ENCODE measurements at regions not wholly inside any gene's neighbourhood (a gene's known extent, or its start where the extent isn't known, plus 50 kb on each side); places are given as distances from the start of the nearest gene placed in this dataset.

- no peak for DNase-seq
- Mint-ChIP-seq H3K9me3 (peaks cover 0 to 1% of the 10 kb centered on the region in 2 donors), H3K4me1 (no peaks in the 10 kb centered on the region), H3K4me3 (no peak overlapping the region), H3K27ac (no peak overlapping the region), H3K27me3 (no peaks in the 10 kb centered on the region)
- no peak for ATAC-seq
Measured at GRCh38 chrX:25573631-25574030, 557.9 kb upstream of the ARX start.

- H3K4me1 Mint-ChIP-seq: no peaks in the 10 kb centered on the region
- no peak for DNase-seq
- H3K27ac Mint-ChIP-seq: no peak overlapping the region
- no peak overlapping the region for H3K4me3 Mint-ChIP-seq
- no peaks in the 10 kb centered on the region for H3K27me3 Mint-ChIP-seq
- ATAC-seq: no peak
- peaks cover 0 to 5% of the 10 kb centered on the region in 2 donors for H3K9me3 Mint-ChIP-seq
Measured at GRCh38 chrX:25596921-25597320, 541.2 kb upstream of the MAGEB18 start.

GRCh38 chrX:25597551-25597950 is 540.6 kb upstream of the MAGEB18 start:
- Mint-ChIP-seq H3K27me3 (no peaks in the 10 kb centered on the region), H3K27ac (no peak overlapping the region), H3K9me3 (peaks cover 0 to 5% of the 10 kb centered on the region in 2 donors), H3K4me1 (no peaks in the 10 kb centered on the region), H3K4me3 (no peak overlapping the region)
- ATAC-seq (no peak), DNase-seq (no peak)

GRCh38 chrX:25599061-25599460 is 539.1 kb upstream of the MAGEB18 start:
- no peak overlapping the region for H3K4me3 Mint-ChIP-seq
- ATAC-seq: no peak
- DNase-seq: no peak

GRCh38 chrX:25600776-25601175 is 537.4 kb upstream of the MAGEB18 start:
- Mint-ChIP-seq H3K9me3 (peaks cover 0 to 7% of the 10 kb centered on the region in 2 donors), H3K4me3 (no peak overlapping the region), H3K27ac (no peak overlapping the region), H3K27me3 (no peaks in the 10 kb centered on the region), H3K4me1 (no peaks in the 10 kb centered on the region)
- ATAC-seq: no peak
- no peak for DNase-seq

More at GRCh38 chrX:25599061-25599460, 539.1 kb upstream of the MAGEB18 start:
- Mint-ChIP-seq H3K27ac (no peak overlapping the region), H3K27me3 (no peaks in the 10 kb centered on the region), H3K9me3 (peaks cover 0 to 5% of the 10 kb centered on the region in 2 donors), H3K4me1 (no peaks in the 10 kb centered on the region)

- ATAC-seq (no peak), DNase-seq (no peak)
- no peak overlapping the region for H3K27ac Mint-ChIP-seq
- peaks cover 0 to 6% of the 10 kb centered on the region in 2 donors for H3K9me3 Mint-ChIP-seq
- no peaks in the 10 kb centered on the region for H3K27me3 Mint-ChIP-seq
- no peaks in the 10 kb centered on the region for H3K4me1 Mint-ChIP-seq
- H3K4me3 Mint-ChIP-seq: no peak overlapping the region
Measured at GRCh38 chrX:25601323-25601722, 536.8 kb upstream of the MAGEB18 start.

- Mint-ChIP-seq H3K4me1 (no peaks in the 10 kb centered on the region), H3K9me3 (no peaks in the 10 kb centered on the region), H3K27ac (no peak overlapping the region), H3K27me3 (no peaks in the 10 kb centered on the region), H3K4me3 (no peak overlapping the region)
- DNase-seq (no peak), ATAC-seq (no peak)
Measured at GRCh38 chrX:25618248-25618647, 519.9 kb upstream of the MAGEB18 start.

GRCh38 chrX:25640276-25640675 is 497.9 kb upstream of the MAGEB18 start:
- no peak overlapping the region for H3K4me3 Mint-ChIP-seq
- DNase-seq: no peak
- peaks cover 0 to 7% of the 10 kb centered on the region in 2 donors for H3K9me3 Mint-ChIP-seq
- no peak for ATAC-seq
- H3K27me3 Mint-ChIP-seq: no peaks in the 10 kb centered on the region
- no peaks in the 10 kb centered on the region for H3K4me1 Mint-ChIP-seq
- no peak overlapping the region for H3K27ac Mint-ChIP-seq

- H3K27me3 Mint-ChIP-seq: no peaks in the 10 kb centered on the region
- ATAC-seq: no peak
- no peaks in the 10 kb centered on the region for H3K4me1 Mint-ChIP-seq
- DNase-seq: no peak
- H3K27ac Mint-ChIP-seq: no peak overlapping the region
- H3K4me3 Mint-ChIP-seq: no peak overlapping the region
- no peaks in the 10 kb centered on the region for H3K9me3 Mint-ChIP-seq
Measured at GRCh38 chrX:25646156-25646555, 492.0 kb upstream of the MAGEB18 start.

GRCh38 chrX:25648790-25649189 is 489.4 kb upstream of the MAGEB18 start:
- H3K4me1 Mint-ChIP-seq: no peaks in the 10 kb centered on the region
- no peak for DNase-seq
- no peaks in the 10 kb centered on the region for H3K27me3 Mint-ChIP-seq
- ATAC-seq: no peak
- no peak overlapping the region for H3K4me3 Mint-ChIP-seq
- H3K27ac Mint-ChIP-seq: peak overlapping the region in 1 of 2 donors; percentile 19
- no peaks in the 10 kb centered on the region for H3K9me3 Mint-ChIP-seq

GRCh38 chrX:25650216-25650820 is 487.8 kb upstream of the MAGEB18 start:
- DNase-seq: no peak
- no peak for ATAC-seq
- no peak overlapping the region for H3K4me3 Mint-ChIP-seq
- no peaks in the 10 kb centered on the region for H3K9me3 Mint-ChIP-seq
- H3K27me3 Mint-ChIP-seq: no peaks in the 10 kb centered on the region
- no peak overlapping the region for H3K27ac Mint-ChIP-seq
- no peaks in the 10 kb centered on the region for H3K4me1 Mint-ChIP-seq

GRCh38 chrX:25659317-25659716 is 478.8 kb upstream of the MAGEB18 start:
- H3K9me3 Mint-ChIP-seq: no peaks in the 10 kb centered on the region
- DNase-seq (no peak), ATAC-seq (no peak)
- H3K4me3 Mint-ChIP-seq: no peak overlapping the region
- no peaks in the 10 kb centered on the region for H3K27me3 Mint-ChIP-seq
- no peak overlapping the region for H3K27ac Mint-ChIP-seq
- no peaks in the 10 kb centered on the region for H3K4me1 Mint-ChIP-seq

- H3K27ac Mint-ChIP-seq: no peak overlapping the region
- DNase-seq (no peak), ATAC-seq (no peak)
- no peak overlapping the region for H3K4me3 Mint-ChIP-seq
- H3K9me3 Mint-ChIP-seq: no peaks in the 10 kb centered on the region
- H3K4me1 Mint-ChIP-seq: no peaks in the 10 kb centered on the region
- H3K27me3 Mint-ChIP-seq: no peaks in the 10 kb centered on the region
Measured at GRCh38 chrX:25663701-25664100, 474.4 kb upstream of the MAGEB18 start.

- H3K4me3 Mint-ChIP-seq: no peak overlapping the region
- H3K27me3 Mint-ChIP-seq: no peaks in the 10 kb centered on the region
- H3K27ac Mint-ChIP-seq: no peak overlapping the region
- no peaks in the 10 kb centered on the region for H3K9me3 Mint-ChIP-seq
- DNase-seq: no peak
- H3K4me1 Mint-ChIP-seq: no peaks in the 10 kb centered on the region
- ATAC-seq: no peak
Measured at GRCh38 chrX:25665431-25665830, 472.7 kb upstream of the MAGEB18 start.

- Mint-ChIP-seq H3K4me1 (no peaks in the 10 kb centered on the region), H3K9me3 (no peaks in the 10 kb centered on the region), H3K4me3 (no peak overlapping the region), H3K27me3 (no peaks in the 10 kb centered on the region), H3K27ac (no peak overlapping the region)
- no peak for DNase-seq
- no peak for ATAC-seq
Measured at GRCh38 chrX:25667681-25668080, 470.5 kb upstream of the MAGEB18 start.

- DNase-seq: no peak
- Mint-ChIP-seq H3K9me3 (no peaks in the 10 kb centered on the region), H3K27me3 (no peaks in the 10 kb centered on the region), H3K4me3 (no peak overlapping the region), H3K4me1 (no peaks in the 10 kb centered on the region), H3K27ac (no peak overlapping the region)
- ATAC-seq: no peak
Measured at GRCh38 chrX:25674776-25675175, 463.4 kb upstream of the MAGEB18 start.

- peaks cover 0 to 4% of the 10 kb centered on the region in 2 donors for H3K9me3 Mint-ChIP-seq
- H3K27ac Mint-ChIP-seq: no peak overlapping the region
- no peaks in the 10 kb centered on the region for H3K4me1 Mint-ChIP-seq
- H3K27me3 Mint-ChIP-seq: no peaks in the 10 kb centered on the region
- ATAC-seq: no peak
- DNase-seq: no peak
- no peak overlapping the region for H3K4me3 Mint-ChIP-seq
Measured at GRCh38 chrX:25701876-25702275, 436.3 kb upstream of the MAGEB18 start.

Data from stimulated activated naive CD8-positive, alpha-beta T cell treated with anti-CD3 and anti-CD28 coated beads, Interleukin-15, amount 100 ng/mL, for 72 hours (primary cell).